OCI-LY7 (cell line): ENCODE measurements at regions not wholly inside any gene's neighbourhood (a gene's known extent, or its start where the extent isn't known, plus 50 kb on each side); places are given as distances from the start of the nearest gene placed in this dataset.

Experiments
- BruUV-seq: library from RNA; stranded (reverse); fragments of 400-500 nt; replicated peaks from 2 replicates; lab custom pipeline; 2021; lab: Mats Ljungman, UMichigan
- CTCF ChIA-PET: fragments of 300-600 bp; sonication (Branson Sonifier 250); formaldehyde crosslinking; loops from one replicate; lab custom pipeline; 2022; ENCODE audit warnings: antibody characterized with exemption; ENCODE audit not compliant: unreplicated experiment; lab: Charles Lee
- POLR2A ChIA-PET: fragments of 300-600 bp; sonication (Branson Sonifier 250); formaldehyde crosslinking; loops from one replicate; lab custom pipeline; 2022; ENCODE audit warnings: antibody characterized with exemption; lab: Charles Lee
- DNase-seq: peaks from one replicate; pipeline ENCODE4 v3.0.0-alpha.2; 2015; ENCODE audit warnings: low spot score
- H2AFZ ChIP-seq: fragments of 200-600 bp; sonication (generic), shearing (Covaris generic); 2 replicates; pipeline ENCODE4 v1.6.1; 2014; ENCODE audit warnings: mild to moderate bottlenecking, antibody characterized with exemption, low read length, moderate library complexity
- H3K27ac ChIP-seq: fragments of 200-600 bp; sonication (generic); 2 replicates; pipeline ENCODE4 v1.5.1; 2014; ENCODE audit warnings: mixed run types, low read depth, mild to moderate bottlenecking, moderate library complexity, low read length, inconsistent platforms; ENCODE audit not compliant: poor library complexity, severe bottlenecking
- H3K36me3 ChIP-seq: fragments of 200-600 bp; sonication (generic); 2 replicates; pipeline ENCODE4 v1.6.1; 2014; ENCODE audit warnings: mild to moderate bottlenecking, antibody characterized with exemption, low read length, moderate library complexity, mixed read lengths; ENCODE audit not compliant: insufficient read depth
- H3K4me1 ChIP-seq: fragments of 200-600 bp; sonication (generic); 2 replicates; pipeline ENCODE4 v1.5.1; 2014; ENCODE audit warnings: mild to moderate bottlenecking, low read length; ENCODE audit not compliant: insufficient read depth, poor library complexity, severe bottlenecking
- H3K4me2 ChIP-seq: fragments of 200-600 bp; sonication (generic); 2 replicates; pipeline ENCODE4 v1.6.1; 2014; ENCODE audit warnings: mild to moderate bottlenecking, low read length
- H3K4me3 ChIP-seq: fragments of 200-600 bp; sonication (generic); 2 replicates; pipeline ENCODE4 v1.5.1; 2014; ENCODE audit warnings: mild to moderate bottlenecking, low read depth, low read length; ENCODE audit not compliant: poor library complexity, severe bottlenecking
- H3K79me2 ChIP-seq: fragments of 200-600 bp; sonication (generic); 2 replicates; pipeline ENCODE4 v1.6.1; 2016; ENCODE audit warnings: low read depth, mild to moderate bottlenecking, low read length, moderate library complexity, mixed read lengths; ENCODE audit not compliant: insufficient read depth
- H3K9me2 ChIP-seq: fragments of 200-600 bp; sonication (generic); 2 replicates; pipeline ENCODE4 v1.6.1; 2016; ENCODE audit warnings: mild to moderate bottlenecking, low read length, mixed read lengths; ENCODE audit not compliant: insufficient read depth
- H3K9me3 ChIP-seq: fragments of 200-600 bp; sonication (generic); 2 replicates; pipeline ENCODE4 v1.6.1; 2014; ENCODE audit warnings: mild to moderate bottlenecking, mixed run types, low read length, mixed read lengths
- H4K20me1 ChIP-seq: fragments of 200-600 bp; sonication (generic); 2 replicates; pipeline ENCODE4 v1.6.1; 2014; ENCODE audit warnings: mild to moderate bottlenecking, antibody characterized with exemption, low read length, moderate library complexity, mixed read lengths; ENCODE audit not compliant: insufficient read depth
- EZH2phosphoT487 ChIP-seq: fragments of 200-600 bp; sonication (generic); IDR thresholded peaks from 2 replicates; pipeline ENCODE4 v1.6.1; 2018; ENCODE audit warnings: low read depth, borderline replicate concordance, mild to moderate bottlenecking, mixed run types, antibody characterized with exemption, low read length, moderate library complexity, mixed read lengths
- intact Hi-C: fragments of 100-400 bp; cut with micrococcal nuclease; formaldehyde crosslinking; loops from one replicate; pipeline ENCODE4 v1.10.0; 2022; ENCODE audit not compliant: unreplicated experiment
- TF ChIP-seq, protein P1 (sequence below): fragments of 200-600 bp; sonication (generic); conservative IDR thresholded peaks from 2 replicates; pipeline ENCODE4 v1.5.1; 2014; ENCODE audit warnings: mild to moderate bottlenecking, antibody characterized with exemption, low read length, moderate library complexity, mixed read lengths

DNA sequence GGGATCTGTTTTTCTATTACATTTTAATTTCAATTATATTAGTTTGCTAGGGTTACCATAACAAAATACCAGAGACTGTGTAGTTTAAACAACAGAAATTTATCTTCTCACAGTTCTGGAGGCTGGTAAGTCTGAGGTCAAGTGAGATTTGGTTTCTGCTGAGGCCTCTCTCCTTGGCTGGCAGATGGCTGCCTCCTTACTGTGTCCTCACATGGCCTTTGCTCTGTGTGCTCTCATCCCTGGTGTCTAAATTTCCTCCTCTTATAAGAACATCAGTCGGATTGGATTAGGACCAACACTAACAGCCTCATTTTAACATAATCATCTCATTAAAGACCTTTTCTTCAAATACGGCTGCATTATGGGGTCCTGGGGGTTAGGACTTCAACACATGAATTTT is 195.2 kb upstream of the CHODL start:
- Histone ChIP-seq H3K4me3 (no peak overlapping the region), H3K9me2 (no peaks in the 10 kb centered on the region), H3K9me3 (no peaks in the 10 kb centered on the region), H4K20me1 (no peaks in the 10 kb centered on the region), H3K79me2 (no peaks in the 10 kb centered on the region), H2AFZ (no peak overlapping the region), H3K27ac (no peak overlapping the region), H3K4me1 (no peaks in the 10 kb centered on the region), H3K36me3 (no peaks in the 10 kb centered on the region), H3K4me2 (no peak overlapping the region)
- DNase-seq = no peak
- no TSS peak for BruUV-seq
- ChIA-PET POLR2A (no interaction called here), CTCF (no interaction called here)
- intact Hi-C loops = no loop called here
- no peak for TF ChIP-seq EZH2phosphoT487
- TF ChIP-seq, protein P1, sequence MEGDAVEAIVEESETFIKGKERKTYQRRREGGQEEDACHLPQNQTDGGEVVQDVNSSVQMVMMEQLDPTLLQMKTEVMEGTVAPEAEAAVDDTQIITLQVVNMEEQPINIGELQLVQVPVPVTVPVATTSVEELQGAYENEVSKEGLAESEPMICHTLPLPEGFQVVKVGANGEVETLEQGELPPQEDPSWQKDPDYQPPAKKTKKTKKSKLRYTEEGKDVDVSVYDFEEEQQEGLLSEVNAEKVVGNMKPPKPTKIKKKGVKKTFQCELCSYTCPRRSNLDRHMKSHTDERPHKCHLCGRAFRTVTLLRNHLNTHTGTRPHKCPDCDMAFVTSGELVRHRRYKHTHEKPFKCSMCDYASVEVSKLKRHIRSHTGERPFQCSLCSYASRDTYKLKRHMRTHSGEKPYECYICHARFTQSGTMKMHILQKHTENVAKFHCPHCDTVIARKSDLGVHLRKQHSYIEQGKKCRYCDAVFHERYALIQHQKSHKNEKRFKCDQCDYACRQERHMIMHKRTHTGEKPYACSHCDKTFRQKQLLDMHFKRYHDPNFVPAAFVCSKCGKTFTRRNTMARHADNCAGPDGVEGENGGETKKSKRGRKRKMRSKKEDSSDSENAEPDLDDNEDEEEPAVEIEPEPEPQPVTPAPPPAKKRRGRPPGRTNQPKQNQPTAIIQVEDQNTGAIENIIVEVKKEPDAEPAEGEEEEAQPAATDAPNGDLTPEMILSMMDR = no peak

DNA sequence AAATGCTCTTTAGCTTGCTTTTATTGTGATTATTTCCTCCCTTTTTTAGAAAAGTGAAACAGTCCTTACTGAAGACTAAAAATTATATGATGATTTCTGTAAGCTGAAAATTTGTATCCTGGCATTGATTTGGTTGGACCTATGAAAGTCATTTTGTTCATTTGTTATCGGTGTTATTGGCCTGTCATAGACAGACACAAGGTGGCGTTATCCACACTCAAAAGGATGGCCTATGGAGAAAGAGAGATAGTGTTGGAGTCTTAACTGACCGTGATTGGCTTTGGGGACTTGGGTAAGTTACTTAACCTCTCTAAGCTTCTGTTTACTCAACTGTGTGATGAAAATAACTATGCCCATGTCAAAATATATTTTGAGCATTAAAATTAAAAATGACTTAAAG is 203.6 kb upstream of the CHODL start:
- no TSS peak for BruUV-seq
- Histone ChIP-seq H4K20me1 (no peaks in the 10 kb centered on the region), H3K27ac (no peak overlapping the region), H2AFZ (no peak overlapping the region), H3K4me1 (no peaks in the 10 kb centered on the region), H3K9me3 (no peaks in the 10 kb centered on the region), H3K79me2 (no peaks in the 10 kb centered on the region), H3K4me2 (no peak overlapping the region), H3K4me3 (no peak overlapping the region), H3K9me2 (no peaks in the 10 kb centered on the region), H3K36me3 (no peaks in the 10 kb centered on the region)
- ChIA-PET CTCF (interaction anchor here (0.9 kb wide), 1 partner anchor 110 kb away, joined by 3 read pairs; no protein-coding TSS in a partner anchor), POLR2A (interaction anchor here (0.6 to 1.0 kb wide), 5 partner anchors 9 to 182 kb away, joined by 3 to 4 read pairs (median 3); no protein-coding TSS in a partner anchor)
- DNase-seq = peak; percentile 20
- TF ChIP-seq EZH2phosphoT487 = no peak
- TF ChIP-seq, protein P1 = peak; percentile 80
- intact Hi-C loops = no loop called here

DNA sequence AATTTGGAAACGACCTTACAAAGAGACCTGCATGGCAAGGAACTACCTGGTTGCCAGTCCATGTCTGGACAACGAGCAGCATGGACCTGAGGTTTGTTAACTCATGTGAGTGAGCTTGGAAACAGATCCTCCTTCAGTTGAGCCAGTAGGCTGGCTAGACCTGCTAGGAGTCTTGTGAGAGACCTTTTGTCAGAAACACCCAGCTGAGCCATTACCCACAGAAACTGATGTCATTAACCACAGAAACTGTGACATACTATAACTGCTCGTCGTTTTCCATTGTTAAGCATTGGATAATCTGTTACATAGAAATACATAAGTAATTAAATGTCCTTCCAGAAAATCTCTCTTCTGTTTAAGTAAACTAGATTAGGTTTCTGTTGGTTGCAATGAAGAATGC is 211.1 kb upstream of the C21orf91 start:
- Histone ChIP-seq H2AFZ (no peak overlapping the region), H3K9me3 (no peaks in the 10 kb centered on the region), H3K4me3 (no peak overlapping the region), H3K4me2 (no peak overlapping the region), H3K4me1 (no peaks in the 10 kb centered on the region), H3K9me2 (no peaks in the 10 kb centered on the region), H4K20me1 (no peaks in the 10 kb centered on the region), H3K27ac (no peak overlapping the region), H3K36me3 (no peaks in the 10 kb centered on the region), H3K79me2 (no peaks in the 10 kb centered on the region)
- POLR2A ChIA-PET = no interaction called here
- no TSS peak for BruUV-seq
- intact Hi-C loops = no loop called here
- no peak for TF ChIP-seq EZH2phosphoT487
- TF ChIP-seq, protein P1 = no peak
- CTCF ChIA-PET = no interaction called here
- no peak for DNase-seq
